ENCODE measurements at regions not wholly inside any gene's neighbourhood (a gene's known extent, or its start where the extent isn't known, plus 50 kb on each side); places are given as distances from the start of the nearest gene placed in this dataset.

DNA sequence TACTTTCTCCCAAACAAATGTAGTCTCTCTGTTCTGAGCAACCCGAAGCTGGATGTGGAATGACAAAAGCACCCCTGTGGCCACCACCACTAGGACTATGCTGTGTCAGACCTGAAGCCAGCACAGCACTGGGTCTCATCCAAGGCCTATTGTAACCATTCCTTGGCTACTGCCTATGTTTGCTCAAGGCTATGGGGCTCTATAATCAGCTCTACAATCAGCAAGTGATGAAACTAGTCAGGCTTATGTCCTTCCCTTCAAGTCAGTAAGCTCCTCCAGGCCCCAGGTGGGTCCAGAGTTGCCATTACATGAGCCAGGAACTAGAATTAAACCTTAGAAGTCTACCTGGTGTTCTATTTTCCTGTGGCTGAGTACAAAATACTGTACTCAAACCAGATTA, 370.2 kb downstream of the TBX15 start:
- intact Hi-C loops (cut with DNase I; ENCODE audit: low total_unique reads), result no loop called here
- TF ChIP-seq, protein P1, sequence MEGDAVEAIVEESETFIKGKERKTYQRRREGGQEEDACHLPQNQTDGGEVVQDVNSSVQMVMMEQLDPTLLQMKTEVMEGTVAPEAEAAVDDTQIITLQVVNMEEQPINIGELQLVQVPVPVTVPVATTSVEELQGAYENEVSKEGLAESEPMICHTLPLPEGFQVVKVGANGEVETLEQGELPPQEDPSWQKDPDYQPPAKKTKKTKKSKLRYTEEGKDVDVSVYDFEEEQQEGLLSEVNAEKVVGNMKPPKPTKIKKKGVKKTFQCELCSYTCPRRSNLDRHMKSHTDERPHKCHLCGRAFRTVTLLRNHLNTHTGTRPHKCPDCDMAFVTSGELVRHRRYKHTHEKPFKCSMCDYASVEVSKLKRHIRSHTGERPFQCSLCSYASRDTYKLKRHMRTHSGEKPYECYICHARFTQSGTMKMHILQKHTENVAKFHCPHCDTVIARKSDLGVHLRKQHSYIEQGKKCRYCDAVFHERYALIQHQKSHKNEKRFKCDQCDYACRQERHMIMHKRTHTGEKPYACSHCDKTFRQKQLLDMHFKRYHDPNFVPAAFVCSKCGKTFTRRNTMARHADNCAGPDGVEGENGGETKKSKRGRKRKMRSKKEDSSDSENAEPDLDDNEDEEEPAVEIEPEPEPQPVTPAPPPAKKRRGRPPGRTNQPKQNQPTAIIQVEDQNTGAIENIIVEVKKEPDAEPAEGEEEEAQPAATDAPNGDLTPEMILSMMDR (IDR thresholded peaks at IDR 0.05), result no peak
- TF ChIP-seq POLR2A (IDR thresholded peaks at IDR 0.05), result no peak
- H3K4me3 ChIP-seq (ENCODE audit: low read depth, poor library complexity, severe bottlenecking), result no peak overlapping the region
- DNase-seq (ENCODE audit: low spot score in 2 of 2), result no peak
- WGBS, 2 donors, result 0% methylated on average over 1 of the region's 1 CpG

DNA sequence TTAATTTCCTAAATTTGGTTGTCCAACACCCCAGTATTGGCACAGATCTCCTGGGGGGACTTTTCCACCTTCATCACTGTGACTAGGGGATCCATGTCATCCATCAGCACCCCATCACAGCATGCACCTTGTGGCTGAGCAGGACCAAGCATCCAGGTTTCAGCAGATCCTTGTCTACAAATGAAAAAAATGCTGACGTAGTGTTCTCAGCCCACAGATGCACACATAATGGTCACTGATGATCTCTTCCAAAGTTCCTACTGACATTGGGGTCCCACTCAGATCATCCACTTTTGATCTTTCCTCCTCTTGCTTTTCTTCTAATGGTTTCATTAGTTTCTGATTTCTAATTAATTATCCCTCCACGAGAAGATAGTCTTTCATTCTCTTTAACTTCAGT, 373.1 kb downstream of the TBX15 start:
- DNase-seq (ENCODE audit: low spot score in 2 of 2), result no peak
- intact Hi-C loops (cut with DNase I; ENCODE audit: low total_unique reads), result no loop called here
- TF ChIP-seq POLR2A (IDR thresholded peaks at IDR 0.05), result no peak
- TF ChIP-seq, protein P1 (IDR thresholded peaks at IDR 0.05), result no peak
- 79% methylated on average over 2 of the region's 2 CpGs for WGBS, 2 donors
- no peak overlapping the region for H3K4me3 ChIP-seq (ENCODE audit: low read depth, poor library complexity, severe bottlenecking)

DNA sequence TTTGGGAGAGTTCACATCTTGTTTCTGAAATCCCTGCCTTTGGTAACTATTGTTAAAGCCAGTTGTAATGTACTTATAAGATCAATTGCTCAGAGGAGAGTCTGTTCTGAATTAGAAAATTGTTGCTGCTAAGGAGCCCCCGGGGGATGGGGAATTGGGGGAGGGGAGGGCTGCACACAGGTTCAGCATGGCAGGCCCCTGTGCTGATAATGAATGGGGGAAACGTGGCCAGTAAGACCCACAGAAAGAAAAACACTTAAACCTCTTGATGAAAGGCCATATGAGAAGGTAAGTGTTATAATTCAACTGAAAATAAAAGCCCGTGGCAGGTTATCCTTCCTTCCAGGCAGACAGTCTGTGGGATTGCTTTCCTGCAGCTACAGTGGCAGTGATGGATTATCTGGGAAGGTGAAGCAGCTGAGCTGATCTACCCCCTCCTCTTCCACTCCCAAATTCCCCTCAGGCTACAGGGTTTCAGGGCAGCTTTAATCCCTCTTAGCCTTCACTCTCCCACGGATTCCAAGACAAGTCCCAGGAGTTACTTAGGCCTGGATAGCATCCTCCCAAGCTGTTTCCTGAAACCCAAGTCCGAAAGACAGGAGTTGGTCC, 398.8 kb downstream of the TBX15 start:
- WGBS, 2 donors, result 39 to 44% methylated on average over 5 of the region's 5 CpGs
- DNase-seq (ENCODE audit: low spot score in 2 of 2), result no peak
- TF ChIP-seq, protein P1 (IDR thresholded peaks at IDR 0.05), result no peak
- no peak for TF ChIP-seq POLR2A (IDR thresholded peaks at IDR 0.05)
- intact Hi-C loops (cut with DNase I; ENCODE audit: low total_unique reads), result no loop called here
- no peak overlapping the region for H3K4me3 ChIP-seq (ENCODE audit: low read depth, poor library complexity, severe bottlenecking)

DNA sequence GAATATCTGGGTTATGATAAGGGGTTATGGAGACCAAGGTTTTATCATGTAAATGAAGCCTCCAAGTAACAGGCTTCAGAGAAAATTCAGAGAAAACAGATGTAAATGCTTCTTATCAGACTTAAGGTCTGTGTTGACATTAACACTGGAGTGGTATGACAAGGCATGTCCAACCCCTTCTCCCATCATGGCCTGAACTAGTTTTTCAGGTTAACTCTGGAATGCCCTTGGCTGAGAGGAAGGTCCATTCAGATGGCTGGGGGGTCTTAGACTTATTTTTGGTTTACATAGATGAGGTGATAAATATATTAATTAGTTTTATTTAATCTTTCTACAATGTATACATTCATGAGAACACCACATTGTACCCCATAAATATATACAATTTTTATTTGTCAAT, 399.6 kb downstream of the TBX15 start:
- no peak overlapping the region for H3K4me3 ChIP-seq (ENCODE audit: low read depth, poor library complexity, severe bottlenecking)
- TF ChIP-seq, protein P1 (IDR thresholded peaks at IDR 0.05), result no peak
- no peak for DNase-seq (ENCODE audit: low spot score in 2 of 2)
- intact Hi-C loops (cut with DNase I; ENCODE audit: low total_unique reads), result no loop called here

DNA sequence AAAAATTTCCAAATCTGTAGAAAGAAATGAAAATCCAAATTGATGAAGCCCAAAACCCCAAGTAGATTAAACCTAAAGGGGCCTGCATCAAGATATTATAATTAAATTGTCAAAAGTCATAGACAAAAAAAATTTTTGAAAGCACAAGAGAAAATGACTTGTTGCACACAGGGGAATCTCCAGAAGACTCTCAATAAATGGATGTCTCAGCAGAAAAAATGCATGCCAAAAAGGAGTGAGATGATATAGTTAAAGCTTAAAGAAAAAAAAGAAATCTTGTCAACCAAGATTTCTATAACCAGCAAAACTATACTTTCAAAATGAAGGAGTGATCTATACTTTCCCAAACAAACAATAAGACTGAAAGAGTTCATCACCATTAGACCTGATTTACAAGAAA, 393.2 kb upstream of the SPAG17 start:
- intact Hi-C loops (cut with DNase I; ENCODE audit: low total_unique reads), result no loop called here
- DNase-seq (ENCODE audit: low spot score in 2 of 2), result no peak
- H3K4me3 ChIP-seq (ENCODE audit: low read depth, poor library complexity, severe bottlenecking), result no peak overlapping the region
- TF ChIP-seq POLR2A (IDR thresholded peaks at IDR 0.05), result no peak
- TF ChIP-seq, protein P1 (IDR thresholded peaks at IDR 0.05), result no peak

DNA sequence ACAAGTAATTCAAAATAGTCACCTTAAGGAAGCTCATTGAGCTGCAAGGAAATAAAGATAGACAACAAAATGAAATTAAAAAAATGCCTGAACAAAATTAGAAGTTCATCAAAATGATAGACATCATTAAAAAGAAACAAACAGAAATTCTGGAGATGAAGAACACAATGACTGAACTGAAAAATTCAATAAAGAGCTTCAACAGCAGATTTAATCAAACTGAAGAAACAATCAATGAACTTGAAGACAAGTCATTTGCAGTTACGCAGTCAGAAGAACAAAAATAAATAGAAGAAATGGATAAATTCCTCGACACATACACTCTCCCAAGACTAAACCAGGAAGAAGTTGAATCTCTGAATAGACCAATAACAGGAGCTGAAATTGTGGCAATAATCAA, 390.0 kb upstream of the SPAG17 start:
- intact Hi-C loops (cut with DNase I; ENCODE audit: low total_unique reads), result no loop called here
- 96% methylated on average over 2 of the region's 2 CpGs for WGBS, 2 donors
- TF ChIP-seq, protein P1 (IDR thresholded peaks at IDR 0.05), result no peak
- no peak for TF ChIP-seq POLR2A (IDR thresholded peaks at IDR 0.05)
- DNase-seq (ENCODE audit: low spot score in 2 of 2), result no peak
- H3K4me3 ChIP-seq (ENCODE audit: low read depth, poor library complexity, severe bottlenecking), result no peak overlapping the region

Data from lower leg skin (tissue), 4 donors.